CD1c-positive myeloid dendritic cell (primary cell): ENCODE measurements at regions not wholly inside any gene's neighbourhood (a gene's known extent, or its start where the extent isn't known, plus 50 kb on each side); places are given as distances from the start of the nearest gene placed in this dataset.
"Not testable (repeated sequence)": the region's sequence is repeated elsewhere in the genome, so short reads cannot be mapped to it uniquely, and the experiment has no call there.

Experiments used
- DNase-seq: peaks from one replicate; pipeline ENCODE4 v3.0.0-alpha.2; 2016; ENCODE audit errors: extremely low spot score

DNA sequence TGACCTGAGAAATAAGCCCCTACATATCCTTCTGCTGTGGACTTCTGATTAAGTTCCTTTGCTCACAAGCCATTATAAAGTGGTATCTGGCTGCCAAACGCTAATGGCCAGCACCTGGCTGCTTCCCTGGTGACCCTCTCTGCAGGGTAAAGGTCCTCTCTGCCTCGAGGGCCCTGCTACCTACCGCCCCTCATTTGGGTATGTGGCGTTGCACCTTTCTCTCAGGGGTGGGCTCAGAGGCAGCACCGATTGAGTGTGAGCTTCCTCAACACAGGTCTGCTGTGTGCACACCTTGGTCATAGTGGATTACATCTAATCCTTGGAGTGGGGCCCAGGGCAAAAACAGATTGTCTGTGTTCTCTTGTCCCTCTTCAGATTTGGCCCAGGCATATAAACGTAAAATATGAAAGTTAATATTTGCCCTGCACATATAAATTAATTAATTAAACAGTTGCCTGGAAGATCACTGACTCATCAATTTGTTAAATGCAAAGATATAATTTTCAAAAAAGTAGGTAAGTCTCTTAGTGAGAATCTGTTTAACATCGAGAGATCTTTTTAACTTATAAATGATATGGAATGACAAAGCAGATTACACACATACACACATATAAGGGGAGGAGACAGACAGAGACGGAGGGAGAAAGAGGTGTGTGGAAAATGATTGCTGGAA, 174.5 kb upstream of the SMIM31 start:
- no peak for DNase-seq

GRCh38 chr4:164591666-164592065, 162.3 kb upstream of the SMIM31 start:
- no peak for DNase-seq

DNA sequence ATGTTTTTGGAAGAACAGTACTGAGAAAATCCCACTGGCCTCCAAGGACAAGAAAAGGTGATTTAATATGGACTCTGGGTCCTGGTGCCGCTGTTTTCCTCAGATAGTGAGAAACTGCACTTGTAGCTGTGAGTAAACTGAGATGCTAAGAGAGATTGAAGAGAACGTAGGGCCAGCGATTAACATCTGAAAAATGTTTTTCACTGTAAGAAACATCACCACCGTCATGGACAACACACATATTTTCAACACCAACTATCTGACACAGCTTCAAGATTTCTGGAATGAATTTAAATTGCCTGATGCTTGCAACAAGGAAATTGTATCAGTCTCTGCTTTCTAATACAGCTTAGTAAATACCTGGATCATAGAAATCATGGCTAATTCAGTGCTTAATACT, 158.2 kb upstream of the SMIM31 start:
- DNase-seq, result no peak

GRCh38 chr4:164596318-164596878, 157.5 kb upstream of the SMIM31 start:
- no peak for DNase-seq

DNA sequence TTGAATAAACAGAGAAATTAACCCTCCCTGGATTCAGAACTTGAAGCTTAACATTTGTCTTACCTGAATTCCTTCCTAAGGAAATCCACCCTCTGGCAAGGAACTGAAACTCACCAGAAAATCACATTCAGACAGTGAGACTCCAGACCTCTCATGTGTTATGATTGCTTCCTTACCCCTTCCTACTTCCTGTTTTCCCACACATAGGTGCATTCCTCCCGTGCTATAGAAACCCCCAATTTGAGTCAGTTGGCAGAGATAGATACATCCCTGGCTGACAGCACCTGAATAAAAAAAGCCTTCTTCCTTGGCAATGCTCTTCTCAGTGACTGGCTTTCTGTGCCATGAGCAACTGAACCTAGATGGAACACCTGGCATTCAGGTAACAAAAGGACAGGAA, 157.0 kb upstream of the SMIM31 start:
- no peak for DNase-seq

GRCh38 chr4:164601653-164602052, 152.3 kb upstream of the SMIM31 start:
- DNase-seq, result no peak

GRCh38 chr4:164605791-164606190, 148.1 kb upstream of the SMIM31 start:
- DNase-seq, result not testable (repeated sequence)

DNA sequence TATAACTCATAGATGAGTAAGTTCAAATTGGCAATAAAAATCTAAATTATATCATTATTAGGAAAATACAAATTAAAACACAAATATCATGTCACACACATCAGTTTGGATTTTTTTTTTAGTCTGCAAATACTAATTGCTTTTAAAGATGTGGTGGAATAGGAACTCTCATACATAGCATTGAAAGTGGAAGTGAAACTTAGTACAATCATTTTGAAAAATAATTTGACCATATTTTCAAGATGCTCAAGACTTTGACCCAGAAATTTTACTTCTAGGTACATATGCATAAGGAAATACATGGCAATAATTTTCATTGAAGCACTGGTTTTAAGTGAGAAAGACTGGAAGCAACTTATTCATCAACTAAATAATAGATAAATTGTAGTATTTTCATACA, 147.5 kb upstream of the SMIM31 start:
- no peak for DNase-seq

DNA sequence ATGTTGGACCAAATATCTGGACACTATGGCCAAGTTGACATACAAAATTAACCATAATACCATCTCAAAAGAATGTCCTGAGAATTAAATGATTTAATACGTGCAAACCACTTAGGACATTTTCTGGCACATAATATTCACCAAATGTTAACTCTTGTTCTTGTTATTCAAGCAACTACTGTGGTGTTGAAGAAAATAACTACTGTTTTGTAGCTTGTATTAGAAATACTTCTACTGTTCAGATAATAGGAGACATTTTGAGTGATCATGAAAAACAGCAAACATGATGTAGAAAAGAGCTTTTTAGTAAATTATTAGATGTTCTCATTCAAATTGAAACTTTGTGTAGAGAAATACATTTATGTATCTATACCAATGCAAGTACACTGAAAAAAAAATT, 140.7 kb upstream of the SMIM31 start:
- no peak for DNase-seq

- DNase-seq, result no peak
Observed at GRCh38 chr4:164613792-164614191, 140.1 kb upstream of the SMIM31 start.

- no peak for DNase-seq
Observed at GRCh38 chr4:164614329-164614728, 139.6 kb upstream of the SMIM31 start.

- DNase-seq, result no peak
Observed at GRCh38 chr4:164614999-164615398, 138.9 kb upstream of the SMIM31 start.

- DNase-seq, result no peak
Observed at GRCh38 chr4:164615964-164616363, 138.0 kb upstream of the SMIM31 start.

DNA sequence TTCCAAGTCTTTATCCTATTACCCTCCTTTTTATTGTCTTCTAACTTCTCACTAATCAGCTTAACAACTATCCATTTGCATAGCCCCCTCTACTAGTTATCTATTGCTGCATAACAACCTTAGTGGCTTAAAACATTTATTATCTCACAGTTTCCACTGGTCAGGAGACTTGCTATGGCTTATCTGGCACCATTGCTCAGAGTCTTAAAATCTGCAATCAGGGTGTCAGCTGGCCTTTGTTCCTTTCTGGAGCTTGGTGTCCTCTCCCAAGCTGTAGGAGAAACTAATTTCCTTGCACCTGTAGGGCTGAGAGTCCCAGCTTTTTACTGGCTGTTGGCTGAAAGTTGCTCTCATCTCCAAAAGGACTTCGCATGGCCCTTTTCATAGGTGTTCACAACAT, 137.0 kb upstream of the SMIM31 start:
- no peak for DNase-seq

DNA sequence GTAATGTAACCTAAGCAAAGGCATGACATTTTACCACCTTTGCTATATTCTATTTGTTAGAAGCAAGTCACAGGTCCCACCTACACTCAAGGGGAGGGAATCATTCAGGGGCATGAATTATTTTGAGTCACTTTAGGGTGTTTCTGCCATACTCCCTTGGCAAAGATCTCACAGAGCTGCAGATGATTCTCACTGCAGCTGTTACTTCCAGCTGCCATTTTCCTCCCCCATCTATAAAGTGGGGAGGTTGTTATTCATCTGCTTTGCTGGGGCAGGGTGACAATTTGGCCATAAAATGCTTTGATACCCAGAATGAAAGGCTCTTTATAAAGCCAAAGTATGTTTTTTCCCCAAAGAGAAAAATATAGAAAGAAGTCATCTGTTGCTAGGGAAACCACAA, 136.5 kb upstream of the SMIM31 start:
- no peak for DNase-seq

DNA sequence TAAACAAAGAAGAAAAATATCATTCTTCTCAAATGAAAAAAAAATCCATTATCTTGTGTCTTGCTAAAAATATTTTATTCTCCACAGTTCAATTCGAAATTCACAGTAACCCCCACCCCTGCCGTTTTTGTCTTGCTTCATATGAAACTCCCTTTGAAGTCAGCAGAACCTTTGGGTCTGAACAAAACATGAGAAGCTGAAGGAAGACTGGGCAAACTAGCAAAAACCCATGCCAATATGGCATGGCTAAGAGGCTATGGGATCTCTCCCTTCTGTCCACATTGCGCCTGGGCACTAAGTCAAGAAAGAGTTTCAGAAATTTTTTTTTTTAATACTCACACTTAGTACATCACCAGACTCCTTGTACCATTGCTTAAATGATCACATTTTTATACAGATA, 136.0 kb upstream of the SMIM31 start:
- DNase-seq, result no peak

GRCh38 chr4:164621886-164622521, 131.9 kb upstream of the SMIM31 start:
- no peak for DNase-seq

GRCh38 chr4:164623099-164623498, 130.8 kb upstream of the SMIM31 start:
- DNase-seq, result no peak

DNA sequence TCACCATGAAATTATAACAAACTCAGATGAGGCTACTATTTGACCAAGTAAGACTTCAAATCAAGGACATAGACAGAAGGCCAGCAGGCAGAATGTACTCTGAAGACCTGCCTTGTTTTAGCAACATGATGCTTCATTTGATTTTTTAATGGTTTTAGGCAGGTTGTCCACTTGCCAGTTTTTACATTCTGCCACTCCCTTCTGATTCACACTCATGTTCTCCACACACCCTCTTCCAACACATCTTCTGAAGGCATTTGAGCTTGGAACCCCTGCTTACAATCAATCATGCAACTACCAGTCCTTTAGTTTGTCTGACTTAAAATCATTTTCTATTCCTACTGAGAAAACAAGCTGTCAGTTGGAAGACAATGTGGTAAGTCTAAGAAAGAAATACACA, 114.9 kb upstream of the SMIM31 start:
- DNase-seq, result no peak

DNA sequence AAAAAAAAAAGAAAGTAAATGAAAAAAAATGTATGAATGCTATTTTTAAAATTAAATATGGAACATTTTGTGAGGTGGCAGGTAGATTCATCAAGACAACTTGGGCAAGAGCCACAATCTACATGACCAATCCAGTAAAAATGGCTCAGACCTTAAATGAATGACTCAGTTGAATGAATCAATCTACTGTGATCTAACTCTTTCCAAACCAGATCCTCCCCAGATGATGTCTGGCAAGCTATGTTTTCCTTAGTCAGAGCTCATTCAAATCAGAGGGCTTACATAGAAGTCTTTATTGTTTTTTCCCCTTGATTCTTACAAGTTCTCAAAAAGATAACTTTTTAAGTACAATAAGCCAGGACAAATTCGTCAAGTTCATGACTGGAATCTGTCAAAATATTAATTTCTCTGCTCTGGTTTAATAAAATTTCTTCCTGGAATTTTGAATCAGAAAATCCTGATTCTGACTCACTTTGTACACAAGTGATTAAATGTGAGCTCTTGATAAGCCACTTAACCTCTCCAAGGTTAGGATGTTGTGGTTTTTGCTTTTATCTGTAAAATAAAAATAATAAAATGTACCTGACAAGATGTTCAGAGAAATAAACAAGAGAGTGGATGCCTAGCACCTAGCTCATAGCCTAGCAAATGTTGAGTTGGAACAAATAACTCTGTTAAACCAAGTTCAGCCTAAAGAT, 105.6 kb upstream of the SMIM31 start:
- DNase-seq, result no peak

- DNase-seq, result no peak
Observed at GRCh38 chr4:164648849-164649212, 105.1 kb upstream of the SMIM31 start.

GRCh38 chr4:164659765-164660164, 94.2 kb upstream of the SMIM31 start:
- DNase-seq, result no peak

DNA sequence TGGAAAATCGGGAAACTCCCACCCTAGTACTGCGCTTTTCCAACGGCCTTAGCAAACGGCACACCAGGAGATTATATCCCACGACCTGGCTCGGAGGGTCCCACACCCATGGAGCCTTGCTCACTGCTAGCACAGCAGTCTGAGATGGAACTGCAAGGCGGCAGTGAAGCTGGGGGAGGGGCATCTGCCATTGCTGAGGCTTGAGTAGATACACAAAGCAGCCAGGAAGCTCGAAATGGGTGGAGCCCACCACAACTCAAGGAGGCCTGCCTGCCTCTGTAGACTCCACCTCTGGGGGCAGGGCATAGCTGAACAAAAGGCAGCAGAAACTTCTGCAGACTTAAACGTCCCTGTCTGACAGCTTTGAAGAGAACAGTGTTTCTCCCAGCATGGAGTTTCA, 77.8 kb upstream of the SMIM31 start:
- DNase-seq, result not testable (repeated sequence)
